ENCODE measurements at regions not wholly inside any gene's neighbourhood (a gene's known extent, or its start where the extent isn't known, plus 50 kb on each side); places are given as distances from the start of the nearest gene placed in this dataset.
A peak's percentile ranks its signal among the peaks of the same experiment; 100 is the strongest.

- Mint-ChIP-seq H3K9me3 (ENCODE audit: insufficient read depth) (peaks cover 21% of the 10 kb centered on the region), H3K27ac (no peak overlapping the region), H3K27me3 (ENCODE audit: low read depth) (peaks cover 10% of the 10 kb centered on the region), H3K4me1 (ENCODE audit: low read depth) (no peaks in the 10 kb centered on the region), H3K4me3 (no peak overlapping the region), H3K36me3 (ENCODE audit: low read depth) (no peaks in the 10 kb centered on the region)
- POLR2A ChIA-PET = no interaction called here
- no peak for ATAC-seq
- CTCF ChIA-PET = no interaction called here
- DNase-seq = no peak
Observed at GRCh38 chr2:239881561-239882320, 143.4 kb downstream of the NDUFA10 start.

- H3K27me3 Mint-ChIP-seq (ENCODE audit: low read depth) = peaks cover 6% of the 10 kb centered on the region
- CTCF ChIA-PET = no interaction called here
- DNase-seq (no peak), ATAC-seq (no peak)
- POLR2A ChIA-PET = no interaction called here
- no peaks in the 10 kb centered on the region for H3K4me1 Mint-ChIP-seq (ENCODE audit: low read depth)
- H3K4me3 Mint-ChIP-seq = no peak overlapping the region
- H3K27ac Mint-ChIP-seq = no peak overlapping the region
- peaks cover 21% of the 10 kb centered on the region for H3K9me3 Mint-ChIP-seq (ENCODE audit: insufficient read depth)
- H3K36me3 Mint-ChIP-seq (ENCODE audit: low read depth) = no peaks in the 10 kb centered on the region
Observed at GRCh38 chr2:239881031-239881471, 144.1 kb downstream of the NDUFA10 start.

- ChIA-PET POLR2A (no interaction called here), CTCF (no interaction called here)
- no peak for ATAC-seq
- Mint-ChIP-seq H3K36me3 (ENCODE audit: low read depth) (no peaks in the 10 kb centered on the region), H3K9me3 (ENCODE audit: insufficient read depth) (peaks cover 14% of the 10 kb centered on the region), H3K27ac (no peak overlapping the region), H3K4me1 (ENCODE audit: low read depth) (no peaks in the 10 kb centered on the region), H3K4me3 (no peak overlapping the region), H3K27me3 (ENCODE audit: low read depth) (peaks cover 6% of the 10 kb centered on the region)
- DNase-seq = no peak
Observed at GRCh38 chr2:239880396-239880795, 144.7 kb downstream of the NDUFA10 start.

- ATAC-seq (no peak), DNase-seq (no peak)
- ChIA-PET CTCF (no interaction called here), POLR2A (interaction anchor here (0.6 kb wide), 1 partner anchor 17 kb away, joined by 3 read pairs; no protein-coding TSS in a partner anchor)
- Mint-ChIP-seq H3K27me3 (ENCODE audit: low read depth) (peaks cover 6% of the 10 kb centered on the region), H3K9me3 (ENCODE audit: insufficient read depth) (peaks cover 6% of the 10 kb centered on the region), H3K27ac (no peak overlapping the region), H3K4me1 (ENCODE audit: low read depth) (no peaks in the 10 kb centered on the region), H3K4me3 (no peak overlapping the region), H3K36me3 (ENCODE audit: low read depth) (no peaks in the 10 kb centered on the region)
Observed at GRCh38 chr2:239879423-239880084, 145.6 kb downstream of the NDUFA10 start.

- Mint-ChIP-seq H3K4me3 (no peak overlapping the region), H3K4me1 (ENCODE audit: low read depth) (no peaks in the 10 kb centered on the region), H3K27ac (no peak overlapping the region), H3K9me3 (ENCODE audit: insufficient read depth) (no peaks in the 10 kb centered on the region), H3K36me3 (ENCODE audit: low read depth) (no peaks in the 10 kb centered on the region), H3K27me3 (ENCODE audit: low read depth) (peaks cover 6% of the 10 kb centered on the region)
- ChIA-PET POLR2A (interaction anchor here (0.6 kb wide), 1 partner anchor 74 kb away, joined by 3 read pairs; no protein-coding TSS in a partner anchor), CTCF (no interaction called here)
- no peak for ATAC-seq
- DNase-seq = no peak
Observed at GRCh38 chr2:239878686-239879085, 146.5 kb downstream of the NDUFA10 start.

DNA sequence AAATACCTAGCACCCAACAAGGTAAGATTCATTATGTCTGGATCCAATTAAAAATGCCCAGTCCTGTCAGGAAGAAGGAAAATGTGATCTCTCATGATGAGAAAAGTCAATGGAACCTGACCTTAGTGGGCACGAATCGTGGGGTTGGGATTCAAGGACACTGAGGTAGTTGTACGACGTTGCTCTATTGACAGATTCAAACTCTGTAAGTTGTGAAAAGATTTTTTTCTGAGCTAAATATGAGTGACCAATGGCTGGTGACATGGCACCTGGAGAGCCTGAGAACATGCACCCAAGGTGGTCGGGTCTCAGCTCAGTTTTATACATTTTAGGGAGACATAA is 148.2 kb downstream of the NDUFA10 start:
- DNase-seq (no peak), ATAC-seq (no peak)
- no peaks in the 10 kb centered on the region for H3K4me1 Mint-ChIP-seq (ENCODE audit: low read depth)
- H3K9me3 Mint-ChIP-seq (ENCODE audit: insufficient read depth) = no peaks in the 10 kb centered on the region
- no peak overlapping the region for H3K27ac Mint-ChIP-seq
- peaks cover 4% of the 10 kb centered on the region for H3K27me3 Mint-ChIP-seq (ENCODE audit: low read depth)
- no peaks in the 10 kb centered on the region for H3K36me3 Mint-ChIP-seq (ENCODE audit: low read depth)
- CTCF ChIA-PET = no interaction called here
- POLR2A ChIA-PET = no interaction called here
- H3K4me3 Mint-ChIP-seq = no peak overlapping the region

DNA sequence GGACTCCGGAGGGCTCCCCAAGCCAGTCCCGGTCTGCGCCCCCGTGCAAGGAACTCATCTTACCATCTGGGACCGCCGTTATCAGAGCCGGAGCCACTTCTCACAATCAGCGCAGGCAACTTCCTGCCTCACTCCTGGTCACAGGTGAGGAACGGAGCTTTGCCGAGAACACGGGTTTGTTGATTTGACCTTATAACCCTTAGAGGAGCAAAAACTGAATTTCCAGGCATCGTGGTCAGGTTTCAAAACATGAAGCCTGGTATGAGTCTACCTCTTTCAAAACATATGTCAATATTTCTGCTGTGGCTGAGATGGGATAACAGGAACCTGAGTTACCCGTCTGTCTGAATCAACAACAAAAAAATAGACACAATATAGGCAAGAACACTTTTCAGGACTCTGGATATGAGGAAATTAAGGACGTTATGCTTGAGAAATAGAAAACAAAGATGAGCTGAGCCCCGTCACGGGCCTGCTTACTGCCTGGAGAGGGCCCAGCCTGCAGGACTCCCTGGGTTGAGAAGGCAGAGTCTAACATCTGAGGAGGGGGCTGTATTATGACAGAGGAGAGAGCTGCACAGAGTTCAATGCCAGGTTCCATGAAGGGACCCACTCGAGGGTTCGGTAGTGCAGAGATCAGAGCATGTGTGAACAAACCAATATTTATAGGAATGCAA is 148.7 kb downstream of the NDUFA10 start:
- ATAC-seq (no peak), DNase-seq (no peak)
- CTCF ChIA-PET = no interaction called here
- POLR2A ChIA-PET = no interaction called here
- H3K27ac Mint-ChIP-seq = no peak overlapping the region
- H3K9me3 Mint-ChIP-seq (ENCODE audit: insufficient read depth) = no peaks in the 10 kb centered on the region
- H3K36me3 Mint-ChIP-seq (ENCODE audit: low read depth) = no peaks in the 10 kb centered on the region
- H3K4me3 Mint-ChIP-seq = no peak overlapping the region
- no peaks in the 10 kb centered on the region for H3K4me1 Mint-ChIP-seq (ENCODE audit: low read depth)
- peaks cover 1% of the 10 kb centered on the region for H3K27me3 Mint-ChIP-seq (ENCODE audit: low read depth)

DNA sequence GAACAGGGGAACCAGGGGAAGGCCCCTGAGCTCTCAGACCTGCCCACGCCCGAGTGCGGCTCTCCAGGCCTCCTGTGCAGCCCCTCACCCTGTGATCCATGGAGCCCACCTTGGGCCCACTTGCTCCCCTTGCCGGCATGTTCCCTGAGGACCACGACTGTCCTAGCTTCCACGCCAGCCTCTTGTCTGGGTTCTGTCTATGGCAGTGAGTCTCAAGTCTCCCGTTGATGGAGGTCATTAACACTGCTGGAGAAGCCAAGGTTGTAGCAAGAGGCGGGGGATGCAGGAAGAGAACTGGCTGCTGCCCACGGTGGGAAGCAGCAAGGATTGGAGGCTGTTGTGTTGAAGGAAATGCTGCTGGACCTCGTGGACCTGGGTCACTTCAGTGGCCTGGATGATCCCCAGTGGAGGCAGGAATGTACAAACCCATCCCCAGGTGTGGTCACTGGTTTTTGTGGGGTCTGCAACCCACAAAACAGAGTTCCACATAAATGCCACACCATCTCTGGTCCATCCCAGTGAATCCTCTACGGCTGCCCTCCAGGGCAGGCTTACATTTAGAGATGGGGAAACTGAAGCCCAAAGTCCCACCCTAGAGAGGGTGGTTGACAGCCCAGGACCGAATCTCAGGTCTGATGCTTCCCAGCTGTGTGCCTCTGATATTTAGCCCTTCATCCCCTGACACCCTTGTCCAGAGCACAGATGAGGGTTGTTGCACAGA is 150.3 kb downstream of the NDUFA10 start:
- Mint-ChIP-seq H3K27me3 (ENCODE audit: low read depth) (no peaks in the 10 kb centered on the region), H3K27ac (no peak overlapping the region), H3K36me3 (ENCODE audit: low read depth) (no peaks in the 10 kb centered on the region), H3K4me3 (no peak overlapping the region), H3K9me3 (ENCODE audit: insufficient read depth) (no peaks in the 10 kb centered on the region), H3K4me1 (ENCODE audit: low read depth) (no peaks in the 10 kb centered on the region)
- ChIA-PET CTCF (no interaction called here), POLR2A (no interaction called here)
- ATAC-seq (no peak), DNase-seq (no peak)

GRCh38 chr2:239873656-239874635 is 151.2 kb downstream of the NDUFA10 start:
- no peak overlapping the region for H3K4me3 Mint-ChIP-seq
- H3K9me3 Mint-ChIP-seq (ENCODE audit: insufficient read depth) = no peaks in the 10 kb centered on the region
- POLR2A ChIA-PET = no interaction called here
- H3K4me1 Mint-ChIP-seq (ENCODE audit: low read depth) = no peaks in the 10 kb centered on the region
- CTCF ChIA-PET = no interaction called here
- ATAC-seq (no peak), DNase-seq (peak; percentile 11)
- H3K36me3 Mint-ChIP-seq (ENCODE audit: low read depth) = no peaks in the 10 kb centered on the region
- no peak overlapping the region for H3K27ac Mint-ChIP-seq
- no peaks in the 10 kb centered on the region for H3K27me3 Mint-ChIP-seq (ENCODE audit: low read depth)

- no peaks in the 10 kb centered on the region for H3K36me3 Mint-ChIP-seq (ENCODE audit: low read depth)
- no peak overlapping the region for H3K27ac Mint-ChIP-seq
- H3K4me3 Mint-ChIP-seq = no peak overlapping the region
- H3K9me3 Mint-ChIP-seq (ENCODE audit: insufficient read depth) = no peaks in the 10 kb centered on the region
- ATAC-seq = no peak
- H3K4me1 Mint-ChIP-seq (ENCODE audit: low read depth) = no peaks in the 10 kb centered on the region
- ChIA-PET CTCF (no interaction called here), POLR2A (no interaction called here)
- DNase-seq = peak; percentile 18
- H3K27me3 Mint-ChIP-seq (ENCODE audit: low read depth) = no peaks in the 10 kb centered on the region
Observed at GRCh38 chr2:239871481-239872435, 153.4 kb downstream of the NDUFA10 start.
